HUDEP-2 (cell line): ENCODE measurements at regions not wholly inside any gene's neighbourhood (a gene's known extent, or its start where the extent isn't known, plus 50 kb on each side); places are given as distances from the start of the nearest gene placed in this dataset.
"Not testable (repeated sequence)": the region's sequence is repeated elsewhere in the genome, so short reads cannot be mapped to it uniquely, and the experiment has no call there.

ENCODE experiments used
- DNase-seq, 76 experiments: peaks; one replicate each; lab custom pipeline; 2025; ENCODE audit not compliant: unreplicated experiment in 76 of 76; lab: John Stamatoyannopoulos, UW

DNA sequence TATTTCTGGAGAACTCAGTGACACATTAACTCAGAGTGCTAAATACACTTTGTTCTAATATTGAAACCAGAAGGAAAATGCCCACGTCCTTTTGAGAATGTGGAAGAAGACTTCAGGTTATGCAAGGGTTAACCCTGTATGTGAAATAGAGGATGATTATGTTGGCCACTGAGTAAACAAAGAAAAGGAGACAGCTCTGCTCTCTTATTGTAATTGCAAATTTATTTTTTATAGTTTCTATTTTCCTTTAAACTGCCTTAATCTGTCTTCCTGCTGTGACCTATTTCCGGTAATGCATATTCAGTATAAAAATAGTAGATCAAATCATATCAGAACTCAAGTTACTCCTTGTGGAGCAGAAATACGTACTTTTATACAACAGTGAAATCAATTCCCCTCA lies 1239.2 kb downstream of the ROBO2 start:
- DNase-seq = no peak

DNA sequence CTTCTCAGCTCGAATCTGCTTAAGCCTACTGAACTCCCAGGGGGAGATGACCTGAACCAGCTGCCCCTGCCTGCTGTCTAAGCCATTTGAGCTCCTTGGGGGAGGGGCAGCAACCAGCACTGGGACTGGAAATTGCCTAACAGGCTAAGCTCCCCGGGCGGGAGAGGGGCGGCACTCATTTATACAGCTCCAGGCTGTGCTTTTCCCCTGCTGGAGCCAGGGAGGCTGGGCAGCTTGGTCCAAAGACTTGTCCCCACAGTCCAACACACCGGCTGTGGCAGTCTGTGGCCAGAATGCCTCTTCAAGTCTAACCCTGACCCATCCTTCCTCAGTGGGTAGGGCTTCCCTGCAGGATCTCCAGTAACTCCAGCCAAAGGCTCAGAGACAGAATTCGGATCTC lies 1241.5 kb downstream of the ROBO2 start:
- DNase-seq = no peak

- DNase-seq = no peak
These were observed 1244.1 kb downstream of the ROBO2 start for GRCh38 chr3:78283994-78284393.

- no peak for DNase-seq
These were observed 1245.3 kb downstream of the ROBO2 start for GRCh38 chr3:78285032-78285728.

GRCh38 chr3:78287085-78287484 lies 1247.2 kb downstream of the ROBO2 start:
- no peak for DNase-seq

DNA sequence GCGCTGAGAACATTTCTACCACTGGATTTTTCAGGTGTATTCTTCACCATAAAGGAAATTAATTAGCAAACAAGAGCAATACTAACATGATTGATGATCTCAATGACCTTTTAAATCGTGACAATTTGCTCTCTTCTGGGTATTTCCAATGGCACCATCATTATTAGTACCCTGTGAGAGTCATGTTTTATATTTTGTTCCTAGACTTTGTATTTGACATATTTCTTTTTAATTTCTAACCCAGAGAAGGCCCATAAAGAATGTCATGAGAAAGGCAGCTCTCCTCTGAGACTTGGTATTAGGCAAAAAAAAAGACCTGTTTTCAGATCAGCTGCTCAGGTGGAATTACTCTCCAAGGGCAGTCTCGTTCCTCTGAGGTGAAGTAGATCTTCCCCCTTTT lies 1253.4 kb downstream of the ROBO2 start:
- DNase-seq = no peak

- DNase-seq = no peak
These were observed 1264.2 kb downstream of the ROBO2 start for GRCh38 chr3:78304115-78304514.

GRCh38 chr3:78312851-78313250 lies 1273.0 kb downstream of the ROBO2 start:
- DNase-seq = no peak

DNA sequence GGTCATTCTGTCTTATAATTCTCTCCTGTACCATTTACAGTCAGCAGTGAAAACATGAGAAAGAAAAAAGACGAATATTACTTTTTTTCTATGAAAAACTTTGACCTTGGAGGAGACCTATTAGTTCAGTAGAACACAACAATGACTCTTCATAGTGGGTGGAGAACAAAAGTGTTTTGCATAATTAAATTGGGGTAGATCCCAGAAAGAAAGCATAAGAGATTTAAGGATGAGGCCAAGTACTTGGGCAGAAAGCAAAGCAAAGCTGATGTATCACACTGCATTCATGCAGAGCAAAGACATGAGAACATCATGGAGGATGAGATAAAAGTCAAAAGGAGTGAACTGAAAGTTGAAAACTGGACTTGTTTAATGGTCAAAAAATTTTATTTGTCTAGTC lies 1273.4 kb downstream of the ROBO2 start:
- DNase-seq = no peak

- DNase-seq = no peak
These were observed 1274.4 kb downstream of the ROBO2 start for GRCh38 chr3:78314327-78314726.

DNA sequence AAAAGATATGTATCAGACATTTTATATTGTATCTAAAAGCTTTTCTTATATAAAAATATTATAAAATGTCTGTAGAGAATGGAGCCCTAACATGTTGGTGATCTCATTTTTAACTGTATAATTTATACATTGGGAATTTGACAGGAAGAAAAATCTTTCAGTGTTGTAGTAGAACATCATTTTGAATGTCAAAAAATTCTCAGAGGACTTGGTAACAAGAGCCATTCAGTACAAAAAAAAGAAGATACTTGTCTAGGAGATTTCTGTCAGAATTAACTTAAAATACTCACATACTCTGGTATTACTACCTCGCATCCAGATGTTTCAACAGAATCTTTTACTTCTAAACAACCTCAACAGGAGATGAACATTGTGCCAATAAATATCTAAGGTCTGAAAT lies 1277.9 kb downstream of the ROBO2 start:
- no peak for DNase-seq

DNA sequence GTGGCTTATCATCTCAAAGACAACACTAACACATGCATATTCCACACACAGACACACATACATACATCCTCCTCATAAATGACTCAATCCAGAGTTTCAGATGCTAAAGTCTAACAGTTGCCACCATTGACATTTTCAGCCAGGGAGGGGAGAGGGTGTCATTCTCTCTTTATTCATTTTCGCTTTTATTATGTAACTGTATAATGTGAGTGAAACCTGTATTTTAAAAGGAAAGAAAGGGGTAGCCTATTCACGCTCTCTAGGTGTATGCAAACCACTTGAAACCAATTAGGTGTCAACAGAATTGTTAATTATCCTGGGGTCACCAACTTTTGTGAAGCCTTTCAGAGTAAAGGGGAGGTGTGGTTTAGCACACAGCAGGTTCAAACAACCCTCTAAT lies 1282.9 kb downstream of the ROBO2 start:
- no peak for DNase-seq

DNA sequence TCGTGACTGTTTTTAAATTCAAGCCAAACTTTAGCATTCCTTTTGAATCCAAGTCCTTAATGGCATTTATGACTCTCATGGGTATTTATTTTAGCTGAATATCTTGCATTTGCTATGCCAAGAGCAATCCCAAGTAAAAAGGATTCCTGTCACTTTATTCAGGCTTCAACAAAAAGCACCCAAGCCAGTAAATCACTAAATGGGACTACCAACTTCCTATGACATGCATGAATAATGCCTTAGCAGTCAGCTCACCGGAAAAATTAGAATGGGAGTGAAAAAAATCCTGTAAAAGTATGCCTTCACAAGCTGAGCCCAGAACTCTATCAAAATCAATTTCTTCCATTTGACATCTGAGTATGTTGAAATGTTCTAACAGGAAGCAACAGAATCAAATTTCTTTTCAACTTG lies 1297.9 kb downstream of the ROBO2 start:
- no peak for DNase-seq

- DNase-seq = no peak
These were observed 1298.5 kb downstream of the ROBO2 start for GRCh38 chr3:78338405-78338804.

DNA sequence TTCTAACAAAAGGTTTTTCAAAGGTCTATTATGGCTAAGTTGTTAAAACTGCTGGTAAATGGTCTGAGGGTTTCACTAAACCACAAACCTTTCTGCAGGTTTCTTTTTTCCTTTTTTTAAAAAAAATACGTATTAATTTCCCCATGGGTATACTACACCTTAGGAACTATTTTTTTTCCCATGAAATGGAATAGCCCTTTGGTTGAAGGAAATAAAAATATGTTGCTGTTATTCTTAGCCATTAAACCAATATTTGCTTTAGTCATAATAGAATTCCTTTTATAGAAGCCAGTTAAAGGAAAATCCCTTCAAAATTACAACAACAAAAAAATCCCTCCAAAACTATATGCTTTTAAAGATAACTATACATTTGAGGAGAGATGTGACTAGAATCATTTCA lies 1303.3 kb downstream of the ROBO2 start:
- no peak for DNase-seq

GRCh38 chr3:78344267-78344666 lies 1304.4 kb downstream of the ROBO2 start:
- not testable (repeated sequence) for DNase-seq

DNA sequence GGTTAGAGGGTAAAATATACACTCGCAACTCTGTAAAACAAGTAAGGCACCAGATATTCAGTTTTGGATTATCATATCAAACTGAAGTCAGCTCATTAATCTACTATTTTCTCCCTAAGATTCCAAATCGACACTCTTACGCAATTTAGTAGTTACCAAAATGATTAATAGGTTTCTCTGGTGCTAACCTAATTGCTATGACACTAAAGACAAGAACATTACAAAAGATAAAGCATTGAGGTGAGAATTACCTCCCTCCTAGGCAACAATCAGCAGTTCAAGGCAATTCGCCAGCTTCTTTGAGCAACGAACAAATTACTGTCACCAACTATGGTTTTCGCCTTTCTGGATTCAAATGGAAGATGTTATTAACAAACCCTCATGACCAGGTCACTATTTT lies 1305.0 kb downstream of the ROBO2 start:
- DNase-seq = no peak

DNA sequence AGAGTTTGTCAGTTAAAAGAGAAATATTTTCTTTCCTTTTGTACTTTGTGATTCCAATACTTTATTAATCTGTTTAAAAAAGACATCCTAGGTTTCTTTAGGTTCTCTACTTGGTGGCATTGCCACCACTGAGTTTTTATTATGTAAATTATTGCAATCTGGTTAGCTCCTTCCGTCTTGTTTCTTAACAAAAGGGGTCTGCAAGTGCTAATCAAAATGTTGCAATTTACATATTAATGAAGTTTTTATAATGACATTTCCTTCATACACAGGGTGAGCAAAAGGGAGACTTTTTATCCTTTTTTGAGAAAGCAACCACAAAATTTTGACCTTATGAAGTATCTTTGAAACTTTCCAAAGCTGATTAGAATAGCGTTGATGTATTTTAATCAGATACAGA lies 1307.3 kb downstream of the ROBO2 start:
- DNase-seq = no peak

DNA sequence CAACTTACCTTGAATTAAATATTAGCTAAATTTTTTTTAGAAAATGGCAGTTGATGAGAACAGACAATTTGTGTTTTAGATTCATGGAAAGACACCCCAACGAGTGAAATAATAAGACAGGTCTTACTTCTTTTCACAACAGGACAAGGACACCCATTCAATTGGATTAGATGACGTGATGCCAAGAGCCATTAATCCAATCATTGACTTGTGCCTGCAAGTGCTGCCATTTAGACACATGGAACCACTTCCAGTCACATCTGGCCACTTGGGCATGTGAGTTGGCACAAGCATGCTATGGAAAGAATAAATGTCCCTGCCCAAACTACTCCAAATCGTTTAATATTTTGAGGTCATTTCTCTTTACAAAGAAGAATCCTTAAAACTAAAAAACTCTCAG lies 1308.8 kb downstream of the ROBO2 start:
- no peak for DNase-seq

DNA sequence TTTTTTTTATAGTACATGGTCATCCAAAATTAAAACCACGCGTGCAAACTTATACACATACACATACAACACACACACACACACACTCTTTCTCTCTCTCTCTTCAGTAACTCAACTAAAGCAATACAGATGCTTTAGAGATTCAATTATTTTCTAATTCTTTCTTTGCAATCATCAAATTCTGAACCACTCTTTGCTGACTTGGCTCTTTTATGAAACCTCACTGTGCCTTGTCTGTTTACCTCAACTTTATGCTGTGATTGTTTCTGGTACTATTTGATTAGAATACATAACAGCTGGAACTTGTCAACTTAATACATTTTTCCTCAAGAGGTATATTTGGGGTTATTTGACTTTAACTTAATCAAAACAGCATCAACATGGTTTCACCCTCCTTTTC lies 1309.7 kb downstream of the ROBO2 start:
- DNase-seq = no peak

DNA sequence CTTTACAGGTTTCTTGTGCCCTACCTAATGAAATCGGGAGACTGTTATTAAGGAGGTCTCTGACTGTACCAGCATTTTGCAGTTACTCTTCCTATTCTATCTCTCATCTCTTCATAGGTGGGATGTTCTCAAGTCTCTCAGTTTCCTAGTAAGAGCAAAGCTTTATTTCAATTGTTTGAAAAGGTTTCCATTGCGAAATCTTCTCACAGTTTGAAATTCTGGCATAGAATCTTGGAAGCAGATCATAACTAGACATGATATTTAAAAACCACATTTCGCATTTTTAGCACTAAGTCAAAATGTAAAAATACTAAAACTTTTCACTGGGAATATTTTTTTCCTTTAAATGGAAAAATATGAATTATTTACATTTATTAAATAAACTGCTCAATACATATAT lies 1311.4 kb downstream of the ROBO2 start:
- no peak for DNase-seq

DNA sequence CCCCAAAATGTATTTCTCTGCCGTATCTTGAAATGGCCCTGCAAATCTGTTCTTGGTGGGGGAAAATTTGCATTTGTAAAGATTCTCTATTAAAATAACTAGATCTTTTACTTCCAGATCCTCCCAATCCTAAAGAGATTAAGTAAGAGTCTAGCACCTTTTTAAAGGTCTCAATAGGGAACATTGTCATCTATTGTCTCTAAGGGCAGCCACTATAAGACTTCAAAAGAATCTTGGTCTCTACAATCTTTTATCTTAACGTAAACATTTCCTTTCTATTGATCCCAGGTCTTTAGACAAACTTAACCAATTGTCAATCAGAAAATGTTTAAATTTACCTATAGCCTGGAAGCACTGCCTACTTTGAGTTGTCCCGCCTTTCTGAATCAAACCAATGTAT lies 1313.3 kb downstream of the ROBO2 start:
- DNase-seq = no peak

DNA sequence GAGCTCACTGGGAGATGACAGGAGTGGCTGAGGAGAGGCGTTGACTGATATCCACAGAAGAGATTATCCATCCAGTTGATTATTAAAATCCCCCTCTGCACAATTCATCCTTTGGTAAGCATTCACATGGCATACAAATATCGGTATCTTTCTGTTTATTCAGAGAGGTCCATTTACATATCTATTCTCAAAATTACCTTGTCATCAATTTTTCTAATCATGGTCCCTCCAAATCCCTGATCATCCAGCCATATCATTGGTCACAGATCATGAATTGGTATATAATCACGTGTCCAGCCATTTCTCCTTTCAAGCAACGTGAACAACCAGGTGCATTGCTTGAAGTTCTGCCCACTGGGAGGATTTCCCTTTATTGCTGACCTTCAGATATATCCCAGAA lies 1321.0 kb downstream of the ROBO2 start:
- DNase-seq = no peak
